MM.1S (cell line): ENCODE measurements at regions not wholly inside any gene's neighbourhood (a gene's known extent, or its start where the extent isn't known, plus 50 kb on each side); places are given as distances from the start of the nearest gene placed in this dataset.

Experiments used
- CTCF ChIP-seq: fragments of 300-600 bp; sonication (generic); IDR thresholded peaks from 2 replicates; pipeline ENCODE4 v1.5.1; 2016; ENCODE audit warnings: antibody characterized with exemption, low read length, mixed read lengths
- EZH2 ChIP-seq: fragments of 300-600 bp; sonication (generic); optimal IDR thresholded peaks from 2 replicates; pipeline ENCODE3; 2017; ENCODE audit warnings: low read depth, mild to moderate bottlenecking, antibody characterized with exemption, low read length, mixed read lengths

GRCh38 chrX:9257718-9258420 is 207.0 kb upstream of the TBL1X start:
- TF ChIP-seq CTCF (no peak), EZH2 (no peak)
